H1 (cell line): ENCODE measurements at regions not wholly inside any gene's neighbourhood (a gene's known extent, or its start where the extent isn't known, plus 50 kb on each side); places are given as distances from the start of the nearest gene placed in this dataset.

ENCODE experiments used
- CTCF ChIA-PET: fragments of 300-600 bp; sonication (Branson Sonifier 250); formaldehyde crosslinking; loops from one replicate; lab custom pipeline; 2021; ENCODE audit not compliant: partially characterized antibody; lab: Charles Lee
- POLR2A ChIA-PET: fragments of 300-600 bp; sonication (Branson Sonifier 250); formaldehyde crosslinking; loops from one replicate; lab custom pipeline; 2021; ENCODE audit warnings: inconsistent platforms; ENCODE audit not compliant: partially characterized antibody; lab: Charles Lee
- DNase-seq, 2 experiments: peaks; one replicate each; pipeline versions ENCODE4 v3.0.0 to v3.0.0-alpha.2; 2010 to 2022; ENCODE audit warnings: low spot score in 2 of 2, low read depth in 1 of 2, mixed read lengths in 1 of 2
- FAIRE-seq: peaks from 2 replicates; lab custom pipeline; 2011; peaks lifted over from hg19 to GRCh38; lab: Jason Lieb, UNC
- H2AFZ ChIP-seq: 2 replicates; pipeline ENCODE4 v1.8.1; 2012; ENCODE audit warnings: low read length, inconsistent platforms
- H2AK5ac ChIP-seq: 2 replicates; pipeline ENCODE4 v1.6.1; 2013; ENCODE audit warnings: low read depth, low read length
- H2BK120ac ChIP-seq: replicated peaks from 2 replicates; pipeline ENCODE3; 2013; ENCODE audit warnings: low read depth, low read length, inconsistent platforms
- H2BK12ac ChIP-seq: 2 replicates; pipeline ENCODE4 v1.6.1; 2013; ENCODE audit warnings: low read depth, low read length
- H2BK15ac ChIP-seq: 2 replicates; pipeline ENCODE4 v1.6.1; 2013; ENCODE audit warnings: low read length
- H2BK20ac ChIP-seq: 2 replicates; pipeline ENCODE4 v1.6.1; 2013; ENCODE audit warnings: low read length
- H2BK5ac ChIP-seq: 2 replicates; pipeline ENCODE4 v1.6.1; 2013; ENCODE audit warnings: low read depth, low read length
- H3K14ac ChIP-seq: 2 replicates; pipeline ENCODE4 v1.6.1; 2013; ENCODE audit warnings: inconsistent platforms; ENCODE audit not compliant: insufficient read length
- H3K18ac ChIP-seq: 2 replicates; pipeline ENCODE4 v1.6.1; 2013; ENCODE audit warnings: low read length; ENCODE audit errors: extremely low read depth
- H3K23ac ChIP-seq: 2 replicates; pipeline ENCODE4 v1.6.1; 2013; ENCODE audit warnings: inconsistent platforms; ENCODE audit not compliant: insufficient read length
- H3K23me2 ChIP-seq: 2 replicates; pipeline ENCODE4 v1.6.1; 2013; ENCODE audit warnings: low read depth, low read length
- H3K27ac ChIP-seq: 2 replicates; pipeline ENCODE4 v1.6.1; 2011; ENCODE audit warnings: low read depth, low read length, inconsistent platforms
- H3K27me3 ChIP-seq, 4 experiments: replicated peaks in 1 of 4; 1 replicate in 1 of 4; 2 replicates in 3 of 4; pipeline versions ENCODE4 v1.6.1 to v1.8.1; 2011 to 2013; ENCODE audit warnings: low read length in 3 of 4, mild to moderate bottlenecking in 3 of 4, inconsistent platforms in 2 of 4, mixed read lengths in 2 of 4, moderate library complexity in 1 of 4; ENCODE audit not compliant: control insufficient read depth in 3 of 4, insufficient read depth in 3 of 4; ENCODE audit errors: extremely low read depth in 1 of 4
- H3K36me3 ChIP-seq, 4 experiments: 2 replicates each; pipeline versions ENCODE4 v1.6.1 to v1.8.1; 2011 to 2013; ENCODE audit warnings: mild to moderate bottlenecking in 4 of 4, low read length in 3 of 4, moderate library complexity in 2 of 4, control low read depth in 1 of 4, inconsistent platforms in 1 of 4; ENCODE audit not compliant: insufficient read depth in 4 of 4, control insufficient read depth in 2 of 4
- H3K4ac ChIP-seq: replicated peaks from 2 replicates; pipeline ENCODE3; 2013; ENCODE audit warnings: low read length, low read depth, mixed read lengths, inconsistent platforms; ENCODE audit not compliant: insufficient read length
- H3K4me1 ChIP-seq, 4 experiments: replicated peaks in 1 of 4; 1 replicate in 1 of 4; 2 replicates in 3 of 4; pipeline versions ENCODE4 v1.6.1 to v1.8.1; 2011 to 2013; ENCODE audit warnings: low read length in 3 of 4, inconsistent platforms in 2 of 4, mixed read lengths in 1 of 4; ENCODE audit not compliant: insufficient read depth in 4 of 4, control insufficient read depth in 3 of 4
- H3K4me2 ChIP-seq, 2 experiments: 2 replicates each; pipeline versions ENCODE4 v1.6.1 to v1.8.1; 2011 to 2013; ENCODE audit warnings: low read depth in 2 of 2, low read length in 2 of 2, control low read depth in 1 of 2, inconsistent platforms in 1 of 2, mild to moderate bottlenecking in 1 of 2; ENCODE audit not compliant: insufficient read depth in 1 of 2
- H3K4me3 ChIP-seq, 4 experiments: fragments of 200-600, 300-600 bp in 1 of 4; sonication (generic), shearing (Covaris generic), sonication (Bioruptor Twin) in 1 of 4; 2 replicates each; pipeline versions ENCODE4 v1.5.1 to v1.8.1; 2011 to 2016; ENCODE audit warnings: low read length in 4 of 4, low read depth in 3 of 4, control low read depth in 2 of 4, inconsistent platforms in 2 of 4, mild to moderate bottlenecking in 2 of 4, mixed read lengths in 1 of 4, moderate library complexity in 1 of 4; ENCODE audit not compliant: insufficient read depth in 2 of 4; ENCODE audit errors: extremely low read depth in 1 of 4
- H3K56ac ChIP-seq: replicated peaks from 2 replicates; pipeline ENCODE3; 2013; ENCODE audit warnings: low read depth, mild to moderate bottlenecking, mixed read lengths, low read length, inconsistent platforms; ENCODE audit not compliant: insufficient read length
- H3K79me1 ChIP-seq: 2 replicates; pipeline ENCODE4 v1.6.1; 2013; ENCODE audit warnings: low read depth, low read length, control low read depth
- H3K79me2 ChIP-seq, 2 experiments: 2 replicates each; pipeline versions ENCODE4 v1.6.1 to v1.8.1; 2012 to 2013; ENCODE audit warnings: low read length in 2 of 2, mild to moderate bottlenecking in 2 of 2, inconsistent platforms in 1 of 2; ENCODE audit not compliant: insufficient read depth in 2 of 2, control insufficient read depth in 1 of 2
- H3K9ac ChIP-seq, 4 experiments: replicated peaks in 1 of 4; 1 replicate in 1 of 4; 2 replicates in 3 of 4; pipeline versions ENCODE4 v1.6.1 to v1.8.1; 2011 to 2013; ENCODE audit warnings: low read depth in 3 of 4, low read length in 3 of 4, control low read depth in 2 of 4, mild to moderate bottlenecking in 2 of 4, moderate library complexity in 2 of 4, inconsistent platforms in 1 of 4; ENCODE audit errors: extremely low read depth in 1 of 4
- H3K9me3 ChIP-seq, 2 experiments: 2 replicates each; pipeline versions ENCODE4 v1.6.1 to v1.8.1; 2012 to 2013; ENCODE audit warnings: mild to moderate bottlenecking in 2 of 2, moderate library complexity in 2 of 2, control low read depth in 1 of 2, inconsistent platforms in 1 of 2, low read depth in 1 of 2, low read length in 1 of 2, mixed read lengths in 1 of 2; ENCODE audit not compliant: insufficient read depth in 2 of 2
- H4K20me1 ChIP-seq, 2 experiments: replicated peaks in 1 of 2; 2 replicates each; pipeline versions ENCODE3 to v1.8.1; 2011 to 2013; ENCODE audit warnings: inconsistent platforms in 2 of 2, low read length in 2 of 2, mild to moderate bottlenecking in 1 of 2; ENCODE audit not compliant: insufficient read depth in 2 of 2, control insufficient read depth in 1 of 2
- H4K5ac ChIP-seq: 2 replicates; pipeline ENCODE4 v1.6.1; 2013; ENCODE audit warnings: low read length, low read depth, mixed read lengths, inconsistent platforms; ENCODE audit not compliant: insufficient read length
- H4K8ac ChIP-seq: 2 replicates; pipeline ENCODE4 v1.8.0; 2013; ENCODE audit warnings: mild to moderate bottlenecking, moderate library complexity, low read length, inconsistent platforms; ENCODE audit not compliant: insufficient read depth; ENCODE audit errors: extremely low read depth
- H4K91ac ChIP-seq: replicated peaks from 2 replicates; pipeline ENCODE3; 2013; ENCODE audit warnings: low read length, mixed read lengths, inconsistent platforms; ENCODE audit not compliant: insufficient read length
- MAFK ChIP-seq: IDR thresholded peaks from 2 replicates; pipeline ENCODE4 v1.6.1; 2012; ENCODE audit warnings: low read depth, mild to moderate bottlenecking, improper control_type of control experiment, low read length
- MAX ChIP-seq: IDR thresholded peaks from 2 replicates; pipeline ENCODE4 v1.6.1; 2012; ENCODE audit warnings: inconsistent platforms
- NANOG ChIP-seq: IDR thresholded peaks from 2 replicates; pipeline ENCODE4 v1.6.1; 2011; ENCODE audit warnings: low read length, low read depth, mild to moderate bottlenecking, inconsistent platforms; ENCODE audit not compliant: insufficient read depth, poor library complexity, severe bottlenecking
- RBBP5 ChIP-seq: IDR thresholded peaks from 2 replicates; pipeline ENCODE4 v1.7.1; 2012; ENCODE audit warnings: low read depth, mild to moderate bottlenecking, inconsistent platforms, low read length, moderate library complexity, borderline replicate concordance
- RFX5 ChIP-seq: IDR thresholded peaks from 2 replicates; pipeline ENCODE4 v1.6.1; 2011; ENCODE audit warnings: low read depth, low read length, improper control_type of control experiment, borderline replicate concordance
- SIRT6 ChIP-seq: IDR thresholded peaks from one replicate; pipeline ENCODE4 v1.7.1; 2012; ENCODE audit warnings: low read length, inconsistent platforms
- SP4 ChIP-seq: IDR thresholded peaks from 2 replicates; pipeline ENCODE4 v1.6.1; 2012; ENCODE audit warnings: low read length, inconsistent platforms
- TCF12 ChIP-seq: IDR thresholded peaks from 2 replicates; pipeline ENCODE4 v1.6.1; 2011; ENCODE audit warnings: low read depth, mild to moderate bottlenecking, low read length
- WGBS, 2 experiments: shearing (Covaris generic) in 1 of 2; methylation state at CpG; one replicate each; pipeline versions ENCODE4 v1.1.6 to v1.1.7; 2013 to 2015; ENCODE audit warnings: low lambda C conversion rate in 2 of 2, mixed read lengths in 2 of 2, inconsistent platforms in 1 of 2, low coverage in 1 of 2, missing lambda C conversion rate in 1 of 2; ENCODE audit not compliant: insufficient replicate concordance in 2 of 2, insufficient coverage in 1 of 2, insufficient read length in 1 of 2; ENCODE audit errors: extremely low coverage in 1 of 2, missing lambda C conversion rate in 1 of 2; 5-methylcytosine and 5-hydroxymethylcytosine counted together

GRCh38 chr11:15536438-15536837 is 421.7 kb downstream of the INSC start:
- ChIA-PET POLR2A (no interaction called here), CTCF (no interaction called here)
- Histone ChIP-seq H3K27ac (no peak overlapping the region), H2BK20ac (no peak overlapping the region), H4K8ac (no peak overlapping the region), H3K79me2 (no peaks in the 10 kb centered on the region), H3K56ac (no peak overlapping the region), H3K79me1 (no peaks in the 10 kb centered on the region), H3K4me1 (peaks cover 0 to 3% (median 0%) of the 10 kb centered on the region in 4 experiments; a peak in 2 of 7 replicates), H3K27me3 (no peaks in the 10 kb centered on the region), H4K20me1 (no peaks in the 10 kb centered on the region), H3K9me3 (no peaks in the 10 kb centered on the region), H3K9ac (no peak overlapping the region), H3K36me3 (no peaks in the 10 kb centered on the region), H3K23me2 (no peaks in the 10 kb centered on the region), H4K91ac (no peak overlapping the region), H2BK12ac (no peak overlapping the region), H3K4me2 (no peak overlapping the region), H2BK5ac (no peak overlapping the region), H3K4ac (no peak overlapping the region), H3K4me3 (no peak overlapping the region), H4K5ac (no peak overlapping the region), H3K23ac (no peak overlapping the region), H2AFZ (no peak overlapping the region), H3K18ac (no peak overlapping the region), H2AK5ac (no peak overlapping the region), H2BK120ac (no peak overlapping the region), H3K14ac (no peak overlapping the region), H2BK15ac (no peak overlapping the region)
- WGBS, 2 experiments, result 43% methylated on average over 2 of the region's 2 CpGs; no CpG with 5 or more reads in 1 of the 2 experiments
- TF ChIP-seq MAFK, result no peak
- no peak for TF ChIP-seq NANOG
- no peak for TF ChIP-seq MAX
- TF ChIP-seq TCF12, result no peak
- TF ChIP-seq RBBP5, result no peak
- TF ChIP-seq SIRT6, result no peak
- no peak for TF ChIP-seq SP4
- TF ChIP-seq RFX5, result no peak
- no peak for DNase-seq
- no peak for FAIRE-seq
